ENCODE measurements at regions not wholly inside any gene's neighbourhood (a gene's known extent, or its start where the extent isn't known, plus 50 kb on each side); places are given as distances from the start of the nearest gene placed in this dataset.

GRCh38 chr3:177385186-177385585, 187.9 kb upstream of the TBL1XR1 start:
- Histone ChIP-seq H4K20me1 (replicated peaks; ENCODE audit: control insufficient read depth, extremely low read depth, insufficient read depth, low read length) (no peaks in the 10 kb centered on the region), H3K4me1 (ENCODE audit: control insufficient read depth, extremely low read depth, insufficient read depth, low read length) (no peaks in the 10 kb centered on the region), H3K79me2 (ENCODE audit: control insufficient read depth, insufficient read depth, low read length) (no peaks in the 10 kb centered on the region), H3K4me2 (ENCODE audit: insufficient read depth, low read length) (no peak overlapping the region), H2AFZ (ENCODE audit: low read depth, low read length) (no peak overlapping the region), H3K9me3 (replicated peaks; ENCODE audit: control insufficient read depth, insufficient read depth, low read length) (no peaks in the 10 kb centered on the region), H3K4me3 (replicated peaks in 1 of 3; ENCODE audit: insufficient read depth in 1 of 3, low read depth in 1 of 3, low read length in 3 of 3) (no peak overlapping the region), H3K9ac (replicated peaks; ENCODE audit: extremely low read depth, insufficient read depth, low read length) (no peak overlapping the region), H3K27ac (ENCODE audit: insufficient read depth, low read depth, low read length) (no peak overlapping the region), H3K9me1 (replicated peaks; ENCODE audit: control insufficient read depth, extremely low read depth, insufficient read depth, low read length) (no peaks in the 10 kb centered on the region), H3K36me3 (ENCODE audit: control insufficient read depth in 2 of 2, extremely low read depth in 1 of 2, insufficient read depth in 2 of 2, low read length in 2 of 2) (no peaks in the 10 kb centered on the region), H3K27me3 (ENCODE audit: control insufficient read depth in 2 of 2, insufficient read depth in 2 of 2, low read length in 2 of 2) (no peaks in the 10 kb centered on the region)
- no peak for FAIRE-seq
- TF ChIP-seq, protein P1, sequence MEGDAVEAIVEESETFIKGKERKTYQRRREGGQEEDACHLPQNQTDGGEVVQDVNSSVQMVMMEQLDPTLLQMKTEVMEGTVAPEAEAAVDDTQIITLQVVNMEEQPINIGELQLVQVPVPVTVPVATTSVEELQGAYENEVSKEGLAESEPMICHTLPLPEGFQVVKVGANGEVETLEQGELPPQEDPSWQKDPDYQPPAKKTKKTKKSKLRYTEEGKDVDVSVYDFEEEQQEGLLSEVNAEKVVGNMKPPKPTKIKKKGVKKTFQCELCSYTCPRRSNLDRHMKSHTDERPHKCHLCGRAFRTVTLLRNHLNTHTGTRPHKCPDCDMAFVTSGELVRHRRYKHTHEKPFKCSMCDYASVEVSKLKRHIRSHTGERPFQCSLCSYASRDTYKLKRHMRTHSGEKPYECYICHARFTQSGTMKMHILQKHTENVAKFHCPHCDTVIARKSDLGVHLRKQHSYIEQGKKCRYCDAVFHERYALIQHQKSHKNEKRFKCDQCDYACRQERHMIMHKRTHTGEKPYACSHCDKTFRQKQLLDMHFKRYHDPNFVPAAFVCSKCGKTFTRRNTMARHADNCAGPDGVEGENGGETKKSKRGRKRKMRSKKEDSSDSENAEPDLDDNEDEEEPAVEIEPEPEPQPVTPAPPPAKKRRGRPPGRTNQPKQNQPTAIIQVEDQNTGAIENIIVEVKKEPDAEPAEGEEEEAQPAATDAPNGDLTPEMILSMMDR (IDR thresholded peaks at IDR 0.05; ENCODE audit: extremely low read depth in 1 of 2, insufficient read depth in 1 of 2, low read depth in 1 of 2, low read length in 2 of 2) = no peak
- TF ChIP-seq EZH2 (IDR thresholded peaks at IDR 0.05; ENCODE audit: borderline replicate concordance, low read depth, low read length, severe bottlenecking) (no peak), MYC (IDR thresholded peaks at IDR 0.05; ENCODE audit: low read depth, low read length) (no peak), GATA2 (IDR thresholded peaks at IDR 0.05; ENCODE audit: insufficient read depth, insufficient read length, low read depth, low read length) (no peak), POLR2A (IDR thresholded peaks at IDR 0.05; ENCODE audit: low read depth, low read length) (no peak), POLR2AphosphoS5 (IDR thresholded peaks at IDR 0.05; ENCODE audit: insufficient read depth, low read depth, low read length) (no peak), FOS (IDR thresholded peaks at IDR 0.05; ENCODE audit: borderline replicate concordance, insufficient read depth, low read length) (no peak), JUN (IDR thresholded peaks at IDR 0.05; ENCODE audit: borderline replicate concordance, insufficient read depth, insufficient read length, low read depth) (no peak)
- TF ChIP-seq, protein P2, sequence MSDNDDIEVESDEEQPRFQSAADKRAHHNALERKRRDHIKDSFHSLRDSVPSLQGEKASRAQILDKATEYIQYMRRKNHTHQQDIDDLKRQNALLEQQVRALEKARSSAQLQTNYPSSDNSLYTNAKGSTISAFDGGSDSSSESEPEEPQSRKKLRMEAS (IDR thresholded peaks at IDR 0.05; ENCODE audit: insufficient read depth, insufficient read length) = no peak
- ChIA-PET CTCF (interaction anchor here (1.0 kb wide), 1 partner anchor 25 kb away, joined by 3 read pairs; no protein-coding TSS in a partner anchor), POLR2A (no interaction called here)
- BruUV-seq (replicated peaks) = no TSS peak
- intact Hi-C loops (cut with micrococcal nuclease) (no loop called here), dilution Hi-C loops (cut with MboI; ENCODE audit: extremely low pct_ligation_motif_present, low sequenced_read_pairs) (no loop called here)
- no peak for DNase-seq (ENCODE audit: low read depth, low spot score)
